HCT116 (cell line): ENCODE measurements at regions not wholly inside any gene's neighbourhood (a gene's known extent, or its start where the extent isn't known, plus 50 kb on each side); places are given as distances from the start of the nearest gene placed in this dataset.

Experiments used
- CEBPB ChIP-seq: IDR thresholded peaks from 2 replicates; pipeline ENCODE4 v1.6.1; 2012; ENCODE audit warnings: low read depth
- TF ChIP-seq, protein P1 (sequence below), 3 experiments: fragments of 200-600 bp in 1 of 3; sonication (generic) in 1 of 3; IDR thresholded peaks in 2 of 3; conservative IDR thresholded peaks in 1 of 3; 2 replicates each; pipeline ENCODE4 v1.5.1; 2012 to 2017; ENCODE audit warnings: low read depth in 2 of 3, low read length in 2 of 3, antibody characterized with exemption in 1 of 3, borderline replicate concordance in 1 of 3, control low read depth in 1 of 3, mild to moderate bottlenecking in 1 of 3, mixed read lengths in 1 of 3, mixed run types in 1 of 3, moderate library complexity in 1 of 3; ENCODE audit not compliant: insufficient read depth in 1 of 3

DNA sequence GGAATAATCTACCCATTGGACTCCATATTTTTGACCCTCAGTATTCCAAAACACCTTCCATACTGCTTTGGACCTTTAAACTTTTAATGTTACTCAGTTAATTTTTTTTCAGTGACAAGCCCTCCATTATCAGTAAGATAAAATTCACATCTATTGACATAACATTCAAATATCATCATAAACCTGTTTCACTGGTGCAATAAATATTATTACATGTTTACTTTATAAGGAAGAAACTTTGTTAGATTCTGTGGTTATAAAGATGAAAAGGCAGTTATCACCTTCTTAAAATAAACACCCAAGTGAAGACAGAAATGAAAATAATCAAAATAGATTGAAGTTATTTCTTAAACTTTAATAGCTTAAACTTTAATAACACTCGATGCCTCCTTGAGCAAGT is 758.5 kb upstream of the ADGRL2 start:
- no peak for TF ChIP-seq CEBPB
- TF ChIP-seq, protein P1, sequence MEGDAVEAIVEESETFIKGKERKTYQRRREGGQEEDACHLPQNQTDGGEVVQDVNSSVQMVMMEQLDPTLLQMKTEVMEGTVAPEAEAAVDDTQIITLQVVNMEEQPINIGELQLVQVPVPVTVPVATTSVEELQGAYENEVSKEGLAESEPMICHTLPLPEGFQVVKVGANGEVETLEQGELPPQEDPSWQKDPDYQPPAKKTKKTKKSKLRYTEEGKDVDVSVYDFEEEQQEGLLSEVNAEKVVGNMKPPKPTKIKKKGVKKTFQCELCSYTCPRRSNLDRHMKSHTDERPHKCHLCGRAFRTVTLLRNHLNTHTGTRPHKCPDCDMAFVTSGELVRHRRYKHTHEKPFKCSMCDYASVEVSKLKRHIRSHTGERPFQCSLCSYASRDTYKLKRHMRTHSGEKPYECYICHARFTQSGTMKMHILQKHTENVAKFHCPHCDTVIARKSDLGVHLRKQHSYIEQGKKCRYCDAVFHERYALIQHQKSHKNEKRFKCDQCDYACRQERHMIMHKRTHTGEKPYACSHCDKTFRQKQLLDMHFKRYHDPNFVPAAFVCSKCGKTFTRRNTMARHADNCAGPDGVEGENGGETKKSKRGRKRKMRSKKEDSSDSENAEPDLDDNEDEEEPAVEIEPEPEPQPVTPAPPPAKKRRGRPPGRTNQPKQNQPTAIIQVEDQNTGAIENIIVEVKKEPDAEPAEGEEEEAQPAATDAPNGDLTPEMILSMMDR (IDR thresholded peaks at IDR 0.05 in 2 of 3, conservative IDR thresholded peaks at IDR 0.05 in 1 of 3; ENCODE audit: borderline replicate concordance in 1 of 3, insufficient read depth in 1 of 3, low read depth in 2 of 3, low read length in 2 of 3) = no peak
